T47D (cell line): ENCODE measurements at regions not wholly inside any gene's neighbourhood (a gene's known extent, or its start where the extent isn't known, plus 50 kb on each side); places are given as distances from the start of the nearest gene placed in this dataset.

Experiments
- DNase-seq, 2 experiments: peaks; one replicate each; pipeline versions ENCODE4 v3.0.0 to v3.0.0-alpha.2; 2011 to 2012; ENCODE audit warnings: low read depth in 1 of 2, low spot score in 1 of 2
- JUND ChIP-seq: IDR thresholded peaks from 2 replicates; pipeline ENCODE4 v1.6.1; 2012; ENCODE audit warnings: low read depth
- in situ Hi-C: cut with HindIII; loops from 2 replicates; pipeline ENCODE4 v1.10.0; 2016; ENCODE audit warnings: low sequenced_read_pairs, low pct_unique_long_range_greater_than_20kb

GRCh38 chr9:107707428-107707837, 217.9 kb upstream of the KLF4 start:
- in situ Hi-C loops, result no loop called here
- DNase-seq, result no peak
- no peak for TF ChIP-seq JUND

- in situ Hi-C loops, result no loop called here
- DNase-seq, result no peak
- TF ChIP-seq JUND, result no peak
Measured at GRCh38 chr9:107706701-107707427, 217.3 kb upstream of the KLF4 start.

DNA sequence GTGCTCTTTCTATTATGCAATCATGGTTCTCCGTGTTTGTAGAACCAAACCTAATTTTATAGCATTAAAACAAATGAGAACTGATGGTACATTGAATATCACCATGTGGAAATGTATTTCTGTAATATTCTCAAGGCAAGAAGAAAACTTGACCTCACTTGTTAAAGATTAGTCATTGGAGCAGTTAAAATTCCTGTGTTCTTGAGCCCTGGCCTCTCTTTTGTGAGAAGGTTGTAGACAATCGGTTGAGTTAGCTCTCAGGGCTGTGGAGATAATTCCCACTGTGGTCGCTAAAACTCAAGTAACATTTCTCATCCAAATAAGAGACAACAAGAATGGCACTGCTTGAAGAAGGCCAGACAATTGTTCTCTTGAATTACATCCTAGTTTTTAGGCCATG, 216.0 kb upstream of the KLF4 start:
- in situ Hi-C loops, result no loop called here
- no peak for TF ChIP-seq JUND
- no peak for DNase-seq

- no peak for DNase-seq
- no peak for TF ChIP-seq JUND
- in situ Hi-C loops, result no loop called here
Measured at GRCh38 chr9:107704774-107705173, 215.2 kb upstream of the KLF4 start.

DNA sequence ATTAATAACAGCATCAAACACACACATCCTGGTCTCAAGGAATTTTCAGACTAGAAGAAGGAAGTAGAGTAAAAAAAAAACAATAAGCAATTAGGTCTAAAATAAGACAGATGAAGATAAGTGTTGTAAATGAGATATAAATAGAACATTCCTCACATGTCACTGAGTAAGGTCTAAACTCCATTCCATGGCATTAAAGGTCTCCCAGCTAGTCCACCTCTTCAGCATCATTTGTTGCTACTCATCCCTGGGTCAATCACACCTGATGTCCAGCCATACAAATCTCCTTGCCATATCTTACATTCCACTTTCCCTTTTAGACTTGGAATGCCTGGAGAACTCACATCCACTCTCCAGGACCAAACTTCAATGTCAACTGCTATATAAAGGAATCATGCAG, 214.1 kb upstream of the KLF4 start:
- no peak for TF ChIP-seq JUND
- no peak for DNase-seq
- in situ Hi-C loops, result no loop called here

GRCh38 chr9:107700847-107701246, 211.3 kb upstream of the KLF4 start:
- in situ Hi-C loops, result no loop called here
- no peak for DNase-seq
- no peak for TF ChIP-seq JUND

DNA sequence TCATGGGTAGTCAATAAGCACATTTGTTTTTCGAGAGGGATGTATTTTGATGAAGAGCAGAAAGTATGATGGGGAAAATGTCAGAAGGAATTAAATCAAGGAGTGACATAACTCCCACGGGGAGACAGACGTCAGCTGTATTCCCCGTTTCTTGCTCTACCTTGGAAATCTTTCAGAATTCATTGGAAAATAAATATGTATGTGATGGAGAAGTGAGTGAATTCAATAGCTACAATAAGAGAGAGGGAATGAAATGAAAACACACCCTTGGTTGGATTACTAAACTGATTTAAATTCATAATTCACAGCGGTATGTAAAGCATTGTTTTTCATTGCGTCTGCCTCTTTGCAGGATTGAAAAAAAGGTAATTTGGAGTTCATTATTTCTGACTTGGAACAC, 209.7 kb upstream of the KLF4 start:
- TF ChIP-seq JUND, result no peak
- no peak for DNase-seq
- in situ Hi-C loops, result no loop called here

DNA sequence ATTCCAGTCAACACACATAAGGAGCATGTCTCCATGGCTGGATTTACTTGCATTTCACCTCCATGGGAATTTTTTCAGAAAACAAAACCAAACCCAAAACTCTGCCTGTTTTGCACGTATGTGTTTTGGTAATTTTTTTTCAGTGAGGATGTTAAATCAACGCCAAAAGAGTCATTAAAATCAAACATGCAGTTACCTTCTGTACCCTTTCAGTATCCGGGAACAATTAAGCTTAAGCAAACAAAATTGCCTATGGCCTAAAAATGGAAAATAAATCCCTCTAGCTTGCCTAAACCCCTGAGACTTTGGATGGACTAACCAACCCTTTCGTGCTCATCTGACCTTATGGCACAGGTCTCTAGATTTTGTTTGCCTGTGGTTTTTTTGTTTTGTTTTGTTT, 209.2 kb upstream of the KLF4 start:
- TF ChIP-seq JUND, result no peak
- DNase-seq, result no peak
- in situ Hi-C loops, result no loop called here

DNA sequence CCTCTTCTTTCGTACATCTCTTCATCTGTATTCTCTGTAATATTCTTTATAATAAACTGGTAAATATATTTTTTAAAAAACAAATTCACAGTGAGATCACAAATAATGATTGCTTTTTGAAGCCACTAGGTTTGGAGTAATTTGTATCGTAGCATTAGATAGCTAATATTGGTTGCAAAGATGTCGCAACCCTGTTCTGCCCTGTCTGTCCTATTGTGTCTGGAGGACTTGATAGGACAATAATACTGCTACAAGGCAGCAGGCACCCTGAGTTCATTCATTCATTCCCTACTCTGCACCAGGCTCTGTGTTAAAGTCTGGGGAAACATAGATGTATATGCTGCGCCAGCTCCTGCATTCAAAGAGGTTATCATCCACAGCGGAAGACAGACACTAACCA, 206.7 kb upstream of the KLF4 start:
- TF ChIP-seq JUND, result no peak
- in situ Hi-C loops, result no loop called here
- no peak for DNase-seq

- in situ Hi-C loops, result no loop called here
- DNase-seq, result no peak
- TF ChIP-seq JUND, result no peak
Measured at GRCh38 chr9:107694390-107694789, 204.8 kb upstream of the KLF4 start.

- in situ Hi-C loops, result no loop called here
- TF ChIP-seq JUND, result no peak
- DNase-seq, result no peak
Measured at GRCh38 chr9:107693625-107694326, 204.2 kb upstream of the KLF4 start.

DNA sequence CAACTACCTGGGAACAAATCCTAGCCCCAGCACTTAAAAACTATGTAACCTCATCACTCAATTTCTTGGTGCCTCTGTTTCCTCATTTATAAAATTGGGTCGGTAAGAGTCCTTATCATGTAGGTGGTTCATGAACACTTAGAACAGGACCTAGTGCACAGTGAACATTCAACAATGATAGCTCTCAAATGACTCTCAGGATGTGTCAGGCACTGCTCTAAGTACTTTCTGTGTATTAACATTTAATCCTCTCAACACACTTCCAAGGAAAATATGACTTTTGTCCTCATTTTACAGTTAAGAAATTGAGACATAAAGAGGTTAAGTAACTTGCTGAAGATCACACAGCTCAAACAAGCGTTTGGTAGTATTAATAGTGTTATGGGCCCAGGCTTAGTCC, 202.1 kb upstream of the KLF4 start:
- no peak for DNase-seq
- no peak for TF ChIP-seq JUND
- in situ Hi-C loops, result no loop called here

- TF ChIP-seq JUND, result no peak
- DNase-seq, result no peak
- in situ Hi-C loops, result no loop called here
Measured at GRCh38 chr9:107690021-107690420, 200.5 kb upstream of the KLF4 start.
